Progenitor cell of endocrine pancreas (in vitro differentiated cells): ENCODE measurements at regions not wholly inside any gene's neighbourhood (a gene's known extent, or its start where the extent isn't known, plus 50 kb on each side); places are given as distances from the start of the nearest gene placed in this dataset.

ENCODE experiments used
- DNase-seq: peaks from one replicate; pipeline ENCODE4 v3.0.0; 2021; ENCODE audit warnings: low spot score; ENCODE audit not compliant: unreplicated experiment
- H3K27ac Mint-ChIP-seq: 2 replicates; pipeline ENCODE4 v1.8.0; 2021; ENCODE audit warnings: mild to moderate bottlenecking, moderate library complexity, mixed read lengths
- H3K27me3 Mint-ChIP-seq: 2 replicates; pipeline ENCODE4 v1.8.0; 2021; ENCODE audit warnings: mixed read lengths
- H3K36me3 Mint-ChIP-seq: 2 replicates; pipeline ENCODE4 v1.8.0; 2022; ENCODE audit warnings: mixed read lengths; ENCODE audit not compliant: insufficient read depth
- H3K4me1 Mint-ChIP-seq: 2 replicates; pipeline ENCODE4 v1.8.0; 2021; ENCODE audit warnings: low read depth, mixed read lengths
- H3K4me3 Mint-ChIP-seq: 2 replicates; pipeline ENCODE4 v1.8.0; 2021; ENCODE audit warnings: low read depth, mild to moderate bottlenecking, moderate library complexity, mixed read lengths
- H3K9me3 Mint-ChIP-seq: 2 replicates; pipeline ENCODE4 v1.8.0; 2021; ENCODE audit warnings: low read depth, mixed read lengths
- CTCF ChIP-seq: fragments of 200-600 bp; sonication (generic); IDR thresholded peaks from one replicate; pipeline ENCODE4 v1.5.0; 2021; ENCODE audit warnings: antibody characterized with exemption, mild to moderate bottlenecking; ENCODE audit not compliant: unreplicated experiment

DNA sequence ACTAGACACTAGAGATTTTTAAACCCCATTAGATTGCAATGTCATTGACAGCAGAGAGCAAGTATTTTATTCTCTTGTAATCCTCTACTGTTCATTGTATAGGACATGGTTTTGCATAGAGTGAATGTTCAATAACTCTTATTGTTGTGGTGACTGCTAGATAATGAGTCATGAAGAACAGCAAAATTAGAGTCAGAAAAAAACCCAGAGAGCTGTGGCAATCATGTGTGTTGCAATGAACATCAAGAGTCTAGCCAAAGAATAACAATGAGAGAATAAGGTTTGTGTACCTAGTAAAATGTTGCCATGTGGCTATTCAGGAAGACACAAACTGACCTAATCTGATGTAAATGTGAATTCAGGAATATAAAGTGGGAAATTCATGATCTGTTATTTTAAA lies 684.0 kb downstream of the DSC3 start:
- no peak overlapping the region for H3K4me3 Mint-ChIP-seq
- no peak for DNase-seq
- no peaks in the 10 kb centered on the region for H3K27me3 Mint-ChIP-seq
- H3K9me3 Mint-ChIP-seq: no peaks in the 10 kb centered on the region
- no peak for TF ChIP-seq CTCF
- H3K4me1 Mint-ChIP-seq: no peaks in the 10 kb centered on the region
- H3K36me3 Mint-ChIP-seq: no peaks in the 10 kb centered on the region
- no peak overlapping the region for H3K27ac Mint-ChIP-seq

- H3K4me1 Mint-ChIP-seq: no peaks in the 10 kb centered on the region
- H3K36me3 Mint-ChIP-seq: no peaks in the 10 kb centered on the region
- no peaks in the 10 kb centered on the region for H3K27me3 Mint-ChIP-seq
- DNase-seq: no peak
- no peak overlapping the region for H3K27ac Mint-ChIP-seq
- no peak for TF ChIP-seq CTCF
- H3K9me3 Mint-ChIP-seq: peaks cover 6% of the 10 kb centered on the region
- no peak overlapping the region for H3K4me3 Mint-ChIP-seq
Measured at GRCh38 chr18:30352551-30353168, 689.9 kb downstream of the DSC3 start.

GRCh38 chr18:30350263-30350662 lies 692.3 kb downstream of the DSC3 start:
- Mint-ChIP-seq H3K27ac (no peak overlapping the region), H3K27me3 (no peaks in the 10 kb centered on the region), H3K9me3 (peaks cover 6% of the 10 kb centered on the region), H3K4me1 (no peaks in the 10 kb centered on the region), H3K36me3 (no peaks in the 10 kb centered on the region), H3K4me3 (no peak overlapping the region)
- DNase-seq: no peak
- no peak for TF ChIP-seq CTCF

DNA sequence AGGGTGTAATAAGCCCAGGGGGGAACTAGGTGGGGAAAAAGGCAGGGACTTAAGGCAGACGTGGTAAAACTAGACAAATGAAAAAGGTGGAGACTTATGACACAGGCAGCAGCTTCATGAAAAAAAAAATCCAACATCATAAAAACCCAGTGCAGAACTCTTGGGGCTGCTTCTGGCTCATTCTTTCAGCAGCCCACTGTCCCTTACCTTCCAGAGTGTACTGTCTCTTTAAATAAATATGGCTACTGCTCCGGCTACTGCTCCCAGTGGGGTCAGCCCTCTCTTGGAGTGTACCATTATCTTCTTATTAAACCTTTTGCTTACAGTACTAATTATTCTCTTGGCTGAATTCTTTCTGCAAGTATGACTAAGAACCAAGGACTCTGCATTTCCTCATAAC lies 699.5 kb downstream of the DSC3 start:
- no peak for TF ChIP-seq CTCF
- H3K27ac Mint-ChIP-seq: no peak overlapping the region
- H3K27me3 Mint-ChIP-seq: no peaks in the 10 kb centered on the region
- DNase-seq: no peak
- H3K4me3 Mint-ChIP-seq: no peak overlapping the region
- H3K36me3 Mint-ChIP-seq: no peaks in the 10 kb centered on the region
- H3K4me1 Mint-ChIP-seq: no peaks in the 10 kb centered on the region
- peaks cover 2% of the 10 kb centered on the region for H3K9me3 Mint-ChIP-seq

GRCh38 chr18:30342675-30343074 lies 699.9 kb downstream of the DSC3 start:
- H3K4me3 Mint-ChIP-seq: no peak overlapping the region
- no peaks in the 10 kb centered on the region for H3K4me1 Mint-ChIP-seq
- TF ChIP-seq CTCF: no peak
- no peaks in the 10 kb centered on the region for H3K36me3 Mint-ChIP-seq
- no peak overlapping the region for H3K27ac Mint-ChIP-seq
- no peaks in the 10 kb centered on the region for H3K9me3 Mint-ChIP-seq
- H3K27me3 Mint-ChIP-seq: no peaks in the 10 kb centered on the region
- no peak for DNase-seq
